GM23338 (cell line): ENCODE measurements at regions not wholly inside any gene's neighbourhood (a gene's known extent, or its start where the extent isn't known, plus 50 kb on each side); places are given as distances from the start of the nearest gene placed in this dataset.
A peak's percentile ranks its signal among the peaks of the same experiment; 100 is the strongest.

Experiments
- ATAC-seq: fragments of 200-7000 bp; cut with Tn5 transposase; 3 replicates; pipeline ENCODE4 v1.9.1; 2020
- DNase-seq: peaks from one replicate; pipeline ENCODE4 v3.0.0-alpha.2; 2015; ENCODE audit warnings: low spot score
- H2AFZ ChIP-seq: fragments of 200-600 bp; sonication (generic); 2 replicates; pipeline ENCODE4 v1.8.0; 2016; ENCODE audit warnings: antibody characterized with exemption, mild to moderate bottlenecking, moderate library complexity
- H3F3A ChIP-seq: fragments of 200-600 bp; sonication (generic); replicated peaks from 2 replicates; pipeline ENCODE4 v1.8.0; 2017; ENCODE audit warnings: antibody characterized with exemption, mixed run types, low read depth
- H3K27ac ChIP-seq: fragments of 200-600 bp; sonication (generic); 2 replicates; pipeline ENCODE4 v1.6.1; 2016; ENCODE audit warnings: low read depth
- H3K27me3 ChIP-seq: fragments of 200-600 bp; sonication (generic); 2 replicates; pipeline ENCODE4 v1.8.0; 2016; ENCODE audit warnings: mild to moderate bottlenecking, mixed run types, moderate library complexity; ENCODE audit not compliant: insufficient read depth
- H3K36me3 ChIP-seq: fragments of 200-600 bp; sonication (generic); 2 replicates; pipeline ENCODE4 v1.8.0; 2016; ENCODE audit warnings: mild to moderate bottlenecking; ENCODE audit not compliant: insufficient read depth
- H3K4me1 ChIP-seq: fragments of 200-600 bp; sonication (generic); 2 replicates; pipeline ENCODE4 v1.8.0; 2016; ENCODE audit warnings: mild to moderate bottlenecking, moderate library complexity; ENCODE audit not compliant: insufficient read depth
- H3K4me2 ChIP-seq: fragments of 200-600 bp; sonication (generic); 2 replicates; pipeline ENCODE4 v1.7.1; 2017; ENCODE audit warnings: mixed run types
- H3K4me3 ChIP-seq: fragments of 200-600 bp; sonication (generic); 2 replicates; pipeline ENCODE4 v1.6.1; 2016; ENCODE audit warnings: mixed run types
- H3K79me2 ChIP-seq: fragments of 200-600 bp; sonication (generic); replicated peaks from 2 replicates; pipeline ENCODE4 v1.8.0; 2017; ENCODE audit warnings: mild to moderate bottlenecking; ENCODE audit not compliant: insufficient read depth
- H3K9me2 ChIP-seq: fragments of 200-600 bp; sonication (generic); 2 replicates; pipeline ENCODE4 v1.8.0; 2017; ENCODE audit not compliant: insufficient read depth
- H4K20me1 ChIP-seq: fragments of 200-600 bp; sonication (generic); replicated peaks from 2 replicates; pipeline ENCODE4 v1.8.0; 2017; ENCODE audit warnings: mild to moderate bottlenecking; ENCODE audit not compliant: insufficient read depth
- H3K27ac Mint-ChIP-seq: 2 replicates; pipeline ENCODE4 v1.8.0; 2020; ENCODE audit warnings: inconsistent platforms, mild to moderate bottlenecking, moderate library complexity, mixed read lengths
- H3K27me3 Mint-ChIP-seq: 3 replicates; pipeline ENCODE4 v1.8.0; 2022; ENCODE audit warnings: low read depth, mild to moderate bottlenecking, moderate library complexity, mixed read lengths, inconsistent platforms; ENCODE audit not compliant: insufficient read depth, poor library complexity
- H3K36me3 Mint-ChIP-seq: 3 replicates; pipeline ENCODE4 v1.8.0; 2021; ENCODE audit warnings: low read depth, mild to moderate bottlenecking, inconsistent platforms, moderate library complexity, mixed read lengths
- H3K4me1 Mint-ChIP-seq: 3 replicates; pipeline ENCODE4 v1.8.0; 2020; ENCODE audit warnings: mild to moderate bottlenecking, inconsistent platforms, mixed read lengths
- H3K4me3 Mint-ChIP-seq: 3 replicates; pipeline ENCODE4 v1.8.0; 2021; ENCODE audit warnings: moderate library complexity, mild to moderate bottlenecking, inconsistent platforms, mixed read lengths
- H3K9me3 Mint-ChIP-seq: 3 replicates; pipeline ENCODE4 v1.8.0; 2020; ENCODE audit warnings: moderate library complexity, mild to moderate bottlenecking, inconsistent platforms, mixed read lengths
- ZNF114 ChIP-seq: fragments of 250-450 bp; sonication (Bioruptor Pico); IDR thresholded peaks from 2 replicates; pipeline ENCODE4 v1.5.0; 2020; ENCODE audit warnings: mild to moderate bottlenecking, moderate library complexity
- TF ChIP-seq, protein P1 (sequence below): fragments of 250-450 bp; sonication (Bioruptor Pico); IDR thresholded peaks from 2 replicates; pipeline ENCODE4 v1.5.0; 2020; ENCODE audit warnings: mild to moderate bottlenecking, moderate library complexity
- TF ChIP-seq, protein P2 (sequence below): IDR thresholded peaks from 2 replicates; pipeline ENCODE4 v1.6.1; 2016; ENCODE audit warnings: antibody characterized with exemption
- TF ChIP-seq, protein P3 (sequence below), 2 experiments: fragments of 200-600 bp in 1 of 2; sonication (generic) in 1 of 2; conservative IDR thresholded peaks; 2 replicates each; pipeline versions ENCODE4 v1.5.1 to v1.6.1; 2016 to 2017; ENCODE audit warnings: antibody characterized with exemption in 2 of 2, low read depth in 2 of 2, mild to moderate bottlenecking in 2 of 2, moderate library complexity in 1 of 2

DNA sequence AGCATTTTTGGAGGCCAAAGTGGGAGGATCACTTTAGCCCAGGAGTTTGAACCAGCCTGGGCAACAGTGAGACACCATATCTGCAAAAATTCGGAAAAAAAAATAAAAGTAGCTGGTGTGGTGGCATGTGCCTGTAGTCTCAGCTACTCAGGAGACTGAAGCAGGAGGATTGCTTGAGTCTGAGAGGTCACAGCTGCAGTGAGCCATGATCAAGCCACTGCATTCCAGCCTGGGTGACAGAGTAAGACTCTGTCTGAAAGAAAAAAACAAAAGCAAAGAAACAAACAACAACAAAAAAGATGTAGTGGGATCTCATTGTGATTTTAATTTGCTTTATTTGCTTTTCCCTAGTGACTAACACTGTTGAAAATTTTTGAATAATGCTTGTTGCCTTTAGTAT is 394.7 kb upstream of the KLHL1 start:
- no peaks in the 10 kb centered on the region for H3K27me3 Mint-ChIP-seq
- H3K9me3 Mint-ChIP-seq, result peaks cover 4% of the 10 kb centered on the region; the same call in 2 of the 3 replicates
- no peak overlapping the region for H3K27ac Mint-ChIP-seq
- Histone ChIP-seq H3F3A (no peaks in the 10 kb centered on the region), H3K27ac (no peak overlapping the region), H3K4me1 (no peaks in the 10 kb centered on the region), H3K36me3 (no peaks in the 10 kb centered on the region), H3K9me2 (no peaks in the 10 kb centered on the region), H3K4me2 (no peak overlapping the region), H3K79me2 (no peaks in the 10 kb centered on the region), H4K20me1 (no peaks in the 10 kb centered on the region), H3K4me3 (no peak overlapping the region), H2AFZ (no peak overlapping the region), H3K27me3 (no peaks in the 10 kb centered on the region)
- DNase-seq (peak; percentile 56), ATAC-seq (peak; percentile 79)
- H3K4me1 Mint-ChIP-seq, result peaks cover 2% of the 10 kb centered on the region; the same call in 1 of the 3 replicates
- no peak overlapping the region for H3K4me3 Mint-ChIP-seq
- no peaks in the 10 kb centered on the region; the same call in 2 of the 3 replicates for H3K36me3 Mint-ChIP-seq
- TF ChIP-seq, protein P1, sequence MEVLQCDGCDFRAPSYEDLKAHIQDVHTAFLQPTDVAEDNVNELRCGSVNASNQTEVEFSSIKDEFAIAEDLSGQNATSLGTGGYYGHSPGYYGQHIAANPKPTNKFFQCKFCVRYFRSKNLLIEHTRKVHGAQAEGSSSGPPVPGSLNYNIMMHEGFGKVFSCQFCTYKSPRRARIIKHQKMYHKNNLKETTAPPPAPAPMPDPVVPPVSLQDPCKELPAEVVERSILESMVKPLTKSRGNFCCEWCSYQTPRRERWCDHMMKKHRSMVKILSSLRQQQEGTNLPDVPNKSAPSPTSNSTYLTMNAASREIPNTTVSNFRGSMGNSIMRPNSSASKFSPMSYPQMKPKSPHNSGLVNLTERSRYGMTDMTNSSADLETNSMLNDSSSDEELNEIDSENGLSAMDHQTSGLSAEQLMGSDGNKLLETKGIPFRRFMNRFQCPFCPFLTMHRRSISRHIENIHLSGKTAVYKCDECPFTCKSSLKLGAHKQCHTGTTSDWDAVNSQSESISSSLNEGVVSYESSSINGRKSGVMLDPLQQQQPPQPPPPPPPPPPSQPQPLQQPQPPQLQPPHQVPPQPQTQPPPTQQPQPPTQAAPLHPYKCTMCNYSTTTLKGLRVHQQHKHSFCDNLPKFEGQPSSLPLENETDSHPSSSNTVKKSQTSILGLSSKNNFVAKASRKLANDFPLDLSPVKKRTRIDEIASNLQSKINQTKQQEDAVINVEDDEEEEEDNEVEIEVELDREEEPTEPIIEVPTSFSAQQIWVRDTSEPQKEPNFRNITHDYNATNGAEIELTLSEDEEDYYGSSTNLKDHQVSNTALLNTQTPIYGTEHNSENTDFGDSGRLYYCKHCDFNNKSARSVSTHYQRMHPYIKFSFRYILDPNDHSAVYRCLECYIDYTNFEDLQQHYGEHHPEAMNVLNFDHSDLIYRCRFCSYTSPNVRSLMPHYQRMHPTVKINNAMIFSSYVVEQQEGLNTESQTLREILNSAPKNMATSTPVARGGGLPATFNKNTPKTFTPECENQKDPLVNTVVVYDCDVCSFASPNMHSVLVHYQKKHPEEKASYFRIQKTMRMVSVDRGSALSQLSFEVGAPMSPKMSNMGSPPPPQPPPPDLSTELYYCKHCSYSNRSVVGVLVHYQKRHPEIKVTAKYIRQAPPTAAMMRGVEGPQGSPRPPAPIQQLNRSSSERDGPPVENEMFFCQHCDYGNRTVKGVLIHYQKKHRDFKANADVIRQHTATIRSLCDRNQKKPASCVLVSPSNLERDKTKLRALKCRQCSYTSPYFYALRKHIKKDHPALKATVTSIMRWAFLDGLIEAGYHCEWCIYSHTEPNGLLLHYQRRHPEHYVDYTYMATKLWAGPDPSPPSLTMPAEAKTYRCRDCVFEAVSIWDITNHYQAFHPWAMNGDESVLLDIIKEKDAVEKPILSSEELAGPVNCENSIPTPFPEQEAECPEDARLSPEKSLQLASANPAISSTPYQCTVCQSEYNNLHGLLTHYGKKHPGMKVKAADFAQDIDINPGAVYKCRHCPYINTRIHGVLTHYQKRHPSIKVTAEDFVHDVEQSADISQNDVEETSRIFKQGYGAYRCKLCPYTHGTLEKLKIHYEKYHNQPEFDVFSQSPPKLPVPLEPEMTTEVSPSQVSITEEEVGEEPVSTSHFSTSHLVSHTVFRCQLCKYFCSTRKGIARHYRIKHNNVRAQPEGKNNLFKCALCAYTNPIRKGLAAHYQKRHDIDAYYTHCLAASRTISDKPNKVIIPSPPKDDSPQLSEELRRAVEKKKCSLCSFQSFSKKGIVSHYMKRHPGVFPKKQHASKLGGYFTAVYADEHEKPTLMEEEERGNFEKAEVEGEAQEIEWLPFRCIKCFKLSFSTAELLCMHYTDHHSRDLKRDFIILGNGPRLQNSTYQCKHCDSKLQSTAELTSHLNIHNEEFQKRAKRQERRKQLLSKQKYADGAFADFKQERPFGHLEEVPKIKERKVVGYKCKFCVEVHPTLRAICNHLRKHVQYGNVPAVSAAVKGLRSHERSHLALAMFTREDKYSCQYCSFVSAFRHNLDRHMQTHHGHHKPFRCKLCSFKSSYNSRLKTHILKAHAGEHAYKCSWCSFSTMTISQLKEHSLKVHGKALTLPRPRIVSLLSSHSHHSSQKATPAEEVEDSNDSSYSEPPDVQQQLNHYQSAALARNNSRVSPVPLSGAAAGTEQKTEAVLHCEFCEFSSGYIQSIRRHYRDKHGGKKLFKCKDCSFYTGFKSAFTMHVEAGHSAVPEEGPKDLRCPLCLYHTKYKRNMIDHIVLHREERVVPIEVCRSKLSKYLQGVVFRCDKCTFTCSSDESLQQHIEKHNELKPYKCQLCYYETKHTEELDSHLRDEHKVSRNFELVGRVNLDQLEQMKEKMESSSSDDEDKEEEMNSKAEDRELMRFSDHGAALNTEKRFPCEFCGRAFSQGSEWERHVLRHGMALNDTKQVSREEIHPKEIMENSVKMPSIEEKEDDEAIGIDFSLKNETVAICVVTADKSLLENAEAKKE (CRISPR knock-in tag), result peak; percentile 84
- TF ChIP-seq, protein P2, sequence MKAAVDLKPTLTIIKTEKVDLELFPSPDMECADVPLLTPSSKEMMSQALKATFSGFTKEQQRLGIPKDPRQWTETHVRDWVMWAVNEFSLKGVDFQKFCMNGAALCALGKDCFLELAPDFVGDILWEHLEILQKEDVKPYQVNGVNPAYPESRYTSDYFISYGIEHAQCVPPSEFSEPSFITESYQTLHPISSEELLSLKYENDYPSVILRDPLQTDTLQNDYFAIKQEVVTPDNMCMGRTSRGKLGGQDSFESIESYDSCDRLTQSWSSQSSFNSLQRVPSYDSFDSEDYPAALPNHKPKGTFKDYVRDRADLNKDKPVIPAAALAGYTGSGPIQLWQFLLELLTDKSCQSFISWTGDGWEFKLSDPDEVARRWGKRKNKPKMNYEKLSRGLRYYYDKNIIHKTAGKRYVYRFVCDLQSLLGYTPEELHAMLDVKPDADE, result no peak
- TF ChIP-seq, protein P3, sequence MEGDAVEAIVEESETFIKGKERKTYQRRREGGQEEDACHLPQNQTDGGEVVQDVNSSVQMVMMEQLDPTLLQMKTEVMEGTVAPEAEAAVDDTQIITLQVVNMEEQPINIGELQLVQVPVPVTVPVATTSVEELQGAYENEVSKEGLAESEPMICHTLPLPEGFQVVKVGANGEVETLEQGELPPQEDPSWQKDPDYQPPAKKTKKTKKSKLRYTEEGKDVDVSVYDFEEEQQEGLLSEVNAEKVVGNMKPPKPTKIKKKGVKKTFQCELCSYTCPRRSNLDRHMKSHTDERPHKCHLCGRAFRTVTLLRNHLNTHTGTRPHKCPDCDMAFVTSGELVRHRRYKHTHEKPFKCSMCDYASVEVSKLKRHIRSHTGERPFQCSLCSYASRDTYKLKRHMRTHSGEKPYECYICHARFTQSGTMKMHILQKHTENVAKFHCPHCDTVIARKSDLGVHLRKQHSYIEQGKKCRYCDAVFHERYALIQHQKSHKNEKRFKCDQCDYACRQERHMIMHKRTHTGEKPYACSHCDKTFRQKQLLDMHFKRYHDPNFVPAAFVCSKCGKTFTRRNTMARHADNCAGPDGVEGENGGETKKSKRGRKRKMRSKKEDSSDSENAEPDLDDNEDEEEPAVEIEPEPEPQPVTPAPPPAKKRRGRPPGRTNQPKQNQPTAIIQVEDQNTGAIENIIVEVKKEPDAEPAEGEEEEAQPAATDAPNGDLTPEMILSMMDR (conservative IDR thresholded peaks at IDR 0.05; ENCODE audit: low read depth in 2 of 2), result no peak
- TF ChIP-seq ZNF114 (CRISPR knock-in tag), result no peak
